AG04449 (cell line): ENCODE measurements at regions not wholly inside any gene's neighbourhood (a gene's known extent, or its start where the extent isn't known, plus 50 kb on each side); places are given as distances from the start of the nearest gene placed in this dataset.

Experiments
- CTCF ChIA-PET: fragments of 350-600 bp; formaldehyde crosslinking; extraction: SDS; loops from one replicate; lab custom pipeline; 2021; ENCODE audit warnings: antibody characterized with exemption; lab: Yijun Ruan, JAX
- POLR2A ChIA-PET: fragments of 400-600, 350-600 bp; formaldehyde crosslinking; extraction: SDS; loops from one replicate; lab custom pipeline; 2020; ENCODE audit warnings: antibody characterized with exemption, inconsistent platforms; lab: Yijun Ruan, JAX
- DNase-seq: peaks from one replicate; pipeline ENCODE4 v3.0.0-alpha.2; 2010; ENCODE audit warnings: low read depth, low spot score
- H3K4me3 ChIP-seq: 2 replicates; pipeline ENCODE4 v1.5.1; 2011; ENCODE audit warnings: low read depth, mild to moderate bottlenecking, control low read depth, low read length
- TF ChIP-seq, protein P1 (sequence below): IDR thresholded peaks from one replicate; pipeline ENCODE4 v1.5.1; 2011; ENCODE audit warnings: mild to moderate bottlenecking, moderate library complexity, low read length, control low read depth, inconsistent platforms; ENCODE audit not compliant: insufficient read depth; ENCODE audit errors: missing control alignments

DNA sequence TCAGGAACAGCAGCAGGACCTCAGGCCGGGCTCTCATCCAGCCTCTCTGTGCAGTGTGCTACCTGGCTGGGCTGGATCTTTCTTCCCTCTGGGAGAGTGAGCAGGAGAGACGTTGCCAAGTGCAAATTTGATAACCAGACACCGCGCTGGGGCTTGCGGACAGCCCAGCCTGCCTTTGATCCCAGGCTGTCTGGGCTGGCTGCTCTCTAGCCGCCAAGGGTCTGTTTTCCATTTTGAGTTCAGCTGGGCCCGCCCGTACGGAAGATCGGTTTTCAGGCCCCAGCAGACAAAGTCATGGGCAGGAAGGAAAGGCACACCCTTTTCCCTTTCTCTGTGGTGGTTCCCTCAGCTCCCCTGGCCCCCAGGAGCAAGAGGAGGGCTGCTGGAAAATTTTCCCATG, 90.2 kb downstream of the CPZ start:
- TF ChIP-seq, protein P1, sequence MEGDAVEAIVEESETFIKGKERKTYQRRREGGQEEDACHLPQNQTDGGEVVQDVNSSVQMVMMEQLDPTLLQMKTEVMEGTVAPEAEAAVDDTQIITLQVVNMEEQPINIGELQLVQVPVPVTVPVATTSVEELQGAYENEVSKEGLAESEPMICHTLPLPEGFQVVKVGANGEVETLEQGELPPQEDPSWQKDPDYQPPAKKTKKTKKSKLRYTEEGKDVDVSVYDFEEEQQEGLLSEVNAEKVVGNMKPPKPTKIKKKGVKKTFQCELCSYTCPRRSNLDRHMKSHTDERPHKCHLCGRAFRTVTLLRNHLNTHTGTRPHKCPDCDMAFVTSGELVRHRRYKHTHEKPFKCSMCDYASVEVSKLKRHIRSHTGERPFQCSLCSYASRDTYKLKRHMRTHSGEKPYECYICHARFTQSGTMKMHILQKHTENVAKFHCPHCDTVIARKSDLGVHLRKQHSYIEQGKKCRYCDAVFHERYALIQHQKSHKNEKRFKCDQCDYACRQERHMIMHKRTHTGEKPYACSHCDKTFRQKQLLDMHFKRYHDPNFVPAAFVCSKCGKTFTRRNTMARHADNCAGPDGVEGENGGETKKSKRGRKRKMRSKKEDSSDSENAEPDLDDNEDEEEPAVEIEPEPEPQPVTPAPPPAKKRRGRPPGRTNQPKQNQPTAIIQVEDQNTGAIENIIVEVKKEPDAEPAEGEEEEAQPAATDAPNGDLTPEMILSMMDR, result no peak
- H3K4me3 ChIP-seq, result no peak overlapping the region
- ChIA-PET CTCF (no interaction called here), POLR2A (no interaction called here)
- no peak for DNase-seq

- TF ChIP-seq, protein P1, result no peak
- CTCF ChIA-PET, result no interaction called here
- POLR2A ChIA-PET, result no interaction called here
- DNase-seq, result no peak
- no peak overlapping the region for H3K4me3 ChIP-seq
Observed at GRCh38 chr4:8682296-8682695, 89.7 kb downstream of the CPZ start.

DNA sequence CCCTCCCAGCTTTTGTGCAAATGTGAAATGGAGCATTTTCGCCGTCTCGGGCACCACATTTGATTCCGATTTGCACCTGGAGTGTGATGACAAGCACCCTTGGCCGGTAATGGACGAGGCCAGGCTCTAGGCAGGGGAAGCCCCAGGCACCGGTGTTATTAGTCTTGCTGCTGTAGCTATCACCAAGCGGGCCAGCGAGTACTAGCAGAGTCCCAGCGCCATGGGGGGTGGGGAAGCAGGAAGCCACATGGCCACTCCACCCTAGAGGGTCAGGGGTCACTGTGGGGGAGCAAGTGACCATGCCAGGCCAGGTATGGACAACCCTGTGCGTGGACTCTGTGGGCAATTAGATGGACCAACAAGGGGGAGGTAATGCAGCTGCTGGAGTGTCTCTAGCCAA, 88.8 kb downstream of the CPZ start:
- TF ChIP-seq, protein P1, result no peak
- ChIA-PET CTCF (no interaction called here), POLR2A (no interaction called here)
- no peak for DNase-seq
- no peak overlapping the region for H3K4me3 ChIP-seq

DNA sequence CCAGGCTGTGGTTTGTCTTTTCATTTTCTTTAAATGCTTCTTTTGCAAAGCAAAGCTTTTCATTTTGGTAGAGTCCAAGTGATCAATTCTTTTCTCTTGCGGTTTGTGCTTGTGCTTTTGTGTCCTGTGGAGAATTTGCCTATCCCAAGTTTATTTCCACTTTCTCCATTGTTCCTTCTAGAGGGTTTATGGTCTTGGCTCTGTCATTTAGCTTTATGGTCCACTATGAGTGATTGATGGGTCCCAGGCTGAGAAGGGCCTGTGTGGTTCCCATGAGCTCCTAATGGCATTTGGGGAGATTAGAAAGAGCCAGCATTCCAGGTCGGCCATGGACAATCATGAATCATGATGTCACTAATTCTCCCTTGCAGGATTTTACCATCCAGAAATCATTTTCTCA, 86.5 kb downstream of the CPZ start:
- no peak overlapping the region for H3K4me3 ChIP-seq
- no peak for DNase-seq
- ChIA-PET CTCF (interaction anchor here (2.0 kb wide), 1 partner anchor 9 kb away, joined by 9 read pairs; no protein-coding TSS in a partner anchor), POLR2A (no interaction called here)
- TF ChIP-seq, protein P1, result no peak

GRCh38 chr4:8676676-8677075, 84.1 kb downstream of the CPZ start:
- no peak overlapping the region for H3K4me3 ChIP-seq
- CTCF ChIA-PET, result no interaction called here
- no peak for DNase-seq
- TF ChIP-seq, protein P1, result no peak
- POLR2A ChIA-PET, result no interaction called here

GRCh38 chr4:8675906-8676305, 83.3 kb downstream of the CPZ start:
- DNase-seq, result no peak
- ChIA-PET POLR2A (no interaction called here), CTCF (no interaction called here)
- TF ChIP-seq, protein P1, result no peak
- no peak overlapping the region for H3K4me3 ChIP-seq
